AG08396 (cell line): ENCODE measurements at regions not wholly inside any gene's neighbourhood (a gene's known extent, or its start where the extent isn't known, plus 50 kb on each side); places are given as distances from the start of the nearest gene placed in this dataset.
"Not testable (repeated sequence)": the region's sequence is repeated elsewhere in the genome, so short reads cannot be mapped to it uniquely, and the experiment has no call there.

ENCODE experiments used
- DNase-seq: peaks from one replicate; pipeline ENCODE4 v3.0.0; 2012; ENCODE audit warnings: low spot score, mixed read lengths

DNA sequence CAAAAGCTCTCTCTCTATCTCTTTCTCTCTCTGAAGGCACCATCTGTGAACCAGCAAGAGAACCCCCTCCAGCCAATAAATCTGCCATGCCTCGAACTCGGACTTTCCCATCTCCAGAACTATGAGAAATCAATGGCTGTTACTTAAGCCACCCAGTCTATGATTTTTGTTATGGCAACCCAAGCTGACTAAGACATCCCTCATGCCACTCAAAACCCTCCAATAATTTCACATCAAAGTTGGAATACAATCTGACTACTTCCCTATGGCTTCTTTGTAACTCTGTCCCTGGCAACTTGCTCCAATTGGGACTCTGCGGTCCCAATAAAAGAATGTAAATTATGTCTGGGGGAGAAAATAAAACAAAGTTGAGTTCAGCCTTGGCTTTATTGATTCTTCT lies 265.7 kb downstream of the SHOX start:
- DNase-seq = no peak

GRCh38 chrX:889966-890651 lies 259.5 kb downstream of the SHOX start:
- no peak for DNase-seq

DNA sequence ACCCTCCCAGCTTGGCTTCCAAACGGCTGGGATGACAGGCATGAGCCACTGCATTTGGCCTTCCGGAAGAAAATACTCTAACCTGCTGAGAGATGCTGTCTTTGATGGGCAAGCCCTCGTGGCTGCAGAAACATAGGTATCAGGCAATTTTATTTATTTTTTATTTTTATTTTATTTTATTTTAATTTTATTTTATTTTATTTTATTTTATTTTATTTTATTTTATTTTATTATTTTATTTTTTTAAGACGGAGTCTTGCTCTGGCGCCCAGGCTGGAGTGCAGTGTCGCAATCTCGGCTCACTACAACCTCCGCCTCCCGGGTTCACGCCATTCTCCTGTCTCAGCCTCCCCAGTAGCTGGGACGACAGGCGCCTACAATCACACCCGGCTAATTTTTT lies 257.1 kb downstream of the SHOX start:
- not testable (repeated sequence) for DNase-seq

GRCh38 chrX:883588-883987 lies 253.0 kb downstream of the SHOX start:
- no peak for DNase-seq

DNA sequence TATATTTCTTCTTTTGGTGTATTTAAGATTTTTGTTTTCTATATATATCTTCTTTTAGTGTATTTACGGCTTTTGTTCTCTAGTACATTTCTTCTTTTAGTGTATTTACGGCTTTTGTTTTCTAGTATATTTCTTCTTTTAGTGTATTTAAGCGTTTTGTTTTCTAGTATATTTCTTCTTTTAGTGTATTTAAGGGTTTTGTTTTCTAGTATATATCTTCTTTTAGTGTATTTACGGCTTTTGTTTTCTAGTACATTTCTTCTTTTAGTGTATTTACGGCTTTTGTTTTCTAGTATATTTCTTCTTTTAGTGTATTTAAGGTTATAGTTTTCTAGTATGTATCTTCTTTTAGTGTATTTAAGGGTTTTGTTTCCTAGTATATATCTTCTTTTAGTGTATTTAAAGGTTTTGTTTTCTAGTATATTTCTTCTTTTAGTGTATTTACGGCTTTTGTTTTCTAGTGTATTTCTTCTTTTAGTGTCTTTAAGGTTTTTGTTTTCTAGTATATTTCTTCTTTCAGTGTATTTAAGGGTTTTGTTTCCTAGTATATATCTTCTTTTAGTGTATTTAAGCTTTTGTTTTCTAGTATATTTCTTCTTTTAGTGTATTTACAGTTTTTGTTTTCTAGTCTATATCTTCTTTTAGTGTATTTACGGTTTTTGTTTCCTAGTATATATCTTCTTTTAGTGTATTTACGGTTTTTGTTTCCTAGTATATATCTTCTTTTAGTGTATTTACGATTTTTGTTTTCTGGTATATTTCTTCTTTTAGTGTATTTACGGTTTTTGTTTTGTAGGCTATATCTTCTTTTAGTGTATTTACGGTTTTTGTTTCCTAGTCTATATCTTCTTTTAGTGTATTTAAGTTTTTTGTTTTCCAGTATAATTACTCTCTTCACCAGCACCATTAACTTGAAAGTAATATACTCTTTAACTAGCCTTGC lies 249.4 kb downstream of the SHOX start:
- DNase-seq = not testable (repeated sequence)

- no peak for DNase-seq
Measured at GRCh38 chrX:874061-874460, 243.5 kb downstream of the SHOX start.

GRCh38 chrX:873016-873415 lies 242.4 kb downstream of the SHOX start:
- no peak for DNase-seq

DNA sequence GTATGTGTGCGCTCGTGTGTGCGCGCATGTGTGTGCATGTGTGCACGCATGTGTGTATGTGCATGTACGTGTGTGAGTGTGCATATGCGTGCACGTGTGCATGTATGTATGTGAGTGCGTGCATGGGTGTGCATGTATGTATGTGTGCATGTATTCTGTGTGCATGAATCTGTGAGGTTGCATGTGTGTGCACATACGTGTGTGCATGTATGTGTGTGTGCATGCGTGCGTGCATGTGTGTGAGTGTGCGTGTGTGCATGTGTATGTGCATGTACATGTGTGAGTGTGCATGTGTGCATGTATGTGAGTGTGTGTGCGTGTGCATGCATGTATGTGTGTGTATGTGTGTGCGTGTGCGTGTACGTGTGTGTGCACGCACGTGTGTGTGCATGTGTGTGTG lies 241.5 kb downstream of the SHOX start:
- DNase-seq = no peak

GRCh38 chrX:871626-872025 lies 241.0 kb downstream of the SHOX start:
- DNase-seq = no peak

DNA sequence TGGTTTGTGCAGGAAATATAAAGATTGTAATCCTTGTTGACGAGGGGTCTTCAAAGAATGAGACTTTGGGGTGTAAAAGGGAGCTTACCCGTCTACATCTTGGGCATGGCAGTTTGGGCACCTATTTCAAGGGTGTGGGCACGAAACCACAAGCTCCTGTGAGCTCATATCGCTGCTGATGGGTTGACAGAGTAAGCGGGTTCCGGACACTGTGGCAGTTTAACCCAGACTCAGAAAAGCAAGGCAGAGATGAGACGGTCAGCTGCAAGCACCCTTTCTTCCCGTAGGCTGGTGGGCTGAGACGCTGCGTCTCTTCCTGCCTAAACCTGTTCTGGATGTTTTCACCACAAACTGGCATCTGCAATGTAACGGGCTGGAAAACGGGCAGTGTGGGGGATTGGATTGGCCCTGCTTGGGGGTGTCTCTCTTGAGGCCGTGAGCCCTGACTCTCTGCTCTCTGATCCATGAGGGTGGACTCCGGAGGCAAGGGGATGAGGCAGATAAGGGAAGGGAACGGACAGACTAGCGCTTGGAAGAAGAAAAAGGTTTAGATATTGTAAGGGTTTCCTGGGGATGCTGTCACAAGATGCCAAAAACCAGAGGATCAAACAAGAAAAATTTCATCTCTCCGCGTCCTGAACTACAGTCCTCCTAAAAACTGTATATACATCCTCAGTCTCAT lies 237.5 kb downstream of the SHOX start:
- DNase-seq = no peak

- no peak for DNase-seq
Measured at GRCh38 chrX:867502-867901, 236.9 kb downstream of the SHOX start.

DNA sequence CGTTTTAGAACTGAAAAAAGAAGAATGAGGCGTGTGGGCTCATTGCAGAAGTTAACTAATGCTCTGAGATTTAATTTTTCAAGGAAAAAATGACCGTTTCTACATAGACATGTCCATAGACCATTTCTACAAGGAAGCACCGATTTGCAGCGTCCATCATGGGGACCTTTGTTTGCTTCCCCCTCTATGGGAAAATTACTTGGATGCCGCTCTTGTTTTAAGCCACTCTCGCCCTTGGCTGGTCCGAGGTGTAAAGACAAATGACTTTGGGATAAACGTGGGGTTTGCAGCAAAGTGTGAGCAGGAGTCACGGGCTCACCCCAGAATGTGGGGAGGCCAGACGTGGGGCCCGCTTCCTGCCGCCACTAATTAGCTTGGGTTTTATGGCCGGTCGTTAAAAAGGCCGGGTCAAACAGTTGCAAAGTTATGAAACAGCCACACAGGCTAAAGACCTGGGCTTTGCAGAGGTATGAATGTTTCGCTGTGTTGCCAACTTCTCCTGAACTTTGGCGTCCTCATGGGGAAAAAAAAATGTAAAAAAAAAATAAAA lies 235.9 kb downstream of the SHOX start:
- DNase-seq = no peak

DNA sequence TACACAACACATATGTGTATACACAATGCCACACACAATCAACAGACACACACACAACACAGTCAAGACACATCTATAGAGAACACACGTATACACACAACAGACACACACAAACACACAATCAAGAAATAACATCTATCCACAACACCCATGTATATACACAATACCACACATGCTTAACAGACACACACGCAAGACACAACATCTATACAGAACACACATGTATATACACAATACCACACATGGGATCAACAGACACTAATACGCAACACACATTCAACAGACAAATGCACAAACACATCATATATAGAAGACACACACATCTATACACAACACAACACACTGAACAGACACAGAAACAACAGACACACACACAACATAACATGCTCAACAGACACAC lies 234.8 kb downstream of the SHOX start:
- DNase-seq = no peak

DNA sequence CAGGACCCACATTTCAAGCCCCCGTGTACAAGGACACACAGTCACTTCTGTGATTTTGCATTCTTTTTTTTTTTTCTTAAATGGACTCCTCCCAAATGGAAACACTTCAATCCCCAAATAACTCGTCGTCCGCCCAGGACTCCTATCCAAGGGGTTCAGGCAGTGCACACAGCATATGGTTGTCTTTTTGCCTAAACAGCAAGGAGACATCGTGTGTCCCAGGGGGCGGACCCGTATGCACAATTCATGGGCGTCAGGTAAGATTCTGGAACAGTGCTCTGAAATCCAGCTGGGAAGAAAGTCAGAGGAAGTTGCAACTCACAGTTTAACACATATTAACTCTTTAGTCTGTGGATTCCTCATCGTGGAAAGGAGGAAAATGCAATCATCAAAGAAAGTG lies 231.3 kb downstream of the SHOX start:
- no peak for DNase-seq

- DNase-seq = no peak
Measured at GRCh38 chrX:861340-861890, 230.8 kb downstream of the SHOX start.

GRCh38 chrX:859329-859728 lies 228.7 kb downstream of the SHOX start:
- no peak for DNase-seq

GRCh38 chrX:858542-859078 lies 228.0 kb downstream of the SHOX start:
- DNase-seq = no peak

- DNase-seq = no peak
Measured at GRCh38 chrX:857376-857775, 226.8 kb downstream of the SHOX start.

DNA sequence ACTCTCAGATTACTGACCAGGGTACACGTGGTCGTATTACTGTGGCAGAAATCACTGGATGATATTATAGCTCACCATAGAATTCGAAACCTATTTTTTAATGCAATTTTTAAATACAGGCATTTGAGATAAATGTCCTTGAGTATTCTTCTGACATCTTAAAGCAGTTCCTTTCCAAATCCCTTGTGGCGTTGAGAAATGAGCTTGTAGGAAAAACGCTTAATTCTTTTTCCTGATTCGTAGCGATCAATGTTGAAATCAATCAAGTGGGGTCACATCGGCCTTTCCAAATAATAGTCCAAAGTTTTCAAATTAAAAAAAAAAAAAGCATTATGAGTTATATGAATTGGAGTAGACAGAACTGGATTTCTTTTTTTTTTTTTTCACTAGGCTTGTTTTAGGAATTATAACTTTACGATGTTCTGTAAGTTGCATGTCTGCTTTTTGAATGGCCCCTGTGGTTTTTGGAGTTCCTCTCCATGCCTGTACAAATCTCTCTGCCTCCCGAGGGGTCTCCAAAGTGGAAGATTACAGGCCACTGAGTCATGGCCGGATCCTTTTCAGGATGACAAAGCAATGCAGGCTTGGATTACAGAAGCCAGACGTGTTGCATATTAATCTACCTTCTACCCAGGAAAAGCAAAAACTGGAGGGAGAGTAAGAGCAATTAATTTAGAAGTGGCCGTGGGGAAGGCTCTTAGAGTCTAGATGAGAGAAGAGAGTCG lies 226.1 kb downstream of the SHOX start:
- DNase-seq = no peak

DNA sequence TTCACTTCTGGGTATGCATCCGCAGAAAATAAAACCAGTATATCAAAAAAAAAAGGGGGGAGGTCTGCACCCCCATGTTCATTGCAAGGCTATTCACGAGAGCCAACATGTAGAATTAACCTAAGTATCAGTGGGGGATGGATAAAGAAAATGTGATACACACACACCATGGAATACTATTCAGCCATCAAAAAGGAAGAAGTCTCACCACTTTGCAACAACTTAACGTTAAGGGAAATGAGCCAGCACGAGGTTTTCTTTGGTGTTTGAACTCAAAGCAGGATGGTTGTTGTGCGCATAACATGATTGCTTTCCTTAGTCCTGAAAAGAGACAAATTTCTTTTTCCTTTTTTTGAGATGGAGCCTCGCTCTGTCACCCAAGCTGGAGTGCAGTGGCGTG lies 222.7 kb downstream of the SHOX start:
- no peak for DNase-seq

GRCh38 chrX:850471-850916 lies 219.9 kb downstream of the SHOX start:
- no peak for DNase-seq
